Epithelial cell of proximal tubule (primary cell): ENCODE measurements at regions not wholly inside any gene's neighbourhood (a gene's known extent, or its start where the extent isn't known, plus 50 kb on each side); places are given as distances from the start of the nearest gene placed in this dataset.
"Not testable (repeated sequence)": the region's sequence is repeated elsewhere in the genome, so short reads cannot be mapped to it uniquely, and the experiment has no call there.

Experiments used
- DNase-seq: peaks from one replicate; pipeline ENCODE4 v3.0.0-alpha.2; 2011; ENCODE audit warnings: low read depth
- H3K4me3 ChIP-seq: 2 replicates; pipeline ENCODE4 v1.5.1; 2011; ENCODE audit warnings: low read depth, mild to moderate bottlenecking, low read length
- CTCF ChIP-seq: conservative IDR thresholded peaks from 2 replicates; pipeline ENCODE4 v1.5.1; 2012; ENCODE audit warnings: low read depth, mild to moderate bottlenecking, low read length

- no peak overlapping the region for H3K4me3 ChIP-seq
- DNase-seq = no peak
- no peak for TF ChIP-seq CTCF
Measured at GRCh38 chrX:155747520-155747919, 133.6 kb upstream of the VAMP7 start.

GRCh38 chrX:155745792-155746191, 133.0 kb upstream of the TMLHE start:
- H3K4me3 ChIP-seq = no peak overlapping the region
- DNase-seq = no peak
- no peak for TF ChIP-seq CTCF

DNA sequence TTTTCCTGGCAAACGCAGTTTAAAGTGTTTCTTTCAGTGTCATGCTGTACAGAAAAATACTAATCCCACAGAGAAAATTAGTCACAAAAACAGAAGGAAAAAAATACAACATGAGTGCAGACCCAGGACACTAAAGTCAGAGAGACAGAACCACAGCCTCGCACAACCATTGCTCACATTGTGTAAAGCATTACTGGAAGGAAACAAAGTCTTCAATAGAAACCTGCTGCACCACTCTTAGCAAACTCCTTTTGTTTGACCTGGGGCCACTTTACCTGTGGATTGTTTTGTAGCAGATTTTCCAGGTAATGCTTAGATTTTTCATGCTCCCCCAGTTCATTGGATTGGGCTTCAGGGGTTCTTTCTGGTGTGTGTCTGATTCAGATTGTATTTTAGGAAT, 131.8 kb upstream of the TMLHE start:
- no peak overlapping the region for H3K4me3 ChIP-seq
- no peak for TF ChIP-seq CTCF
- DNase-seq = no peak

DNA sequence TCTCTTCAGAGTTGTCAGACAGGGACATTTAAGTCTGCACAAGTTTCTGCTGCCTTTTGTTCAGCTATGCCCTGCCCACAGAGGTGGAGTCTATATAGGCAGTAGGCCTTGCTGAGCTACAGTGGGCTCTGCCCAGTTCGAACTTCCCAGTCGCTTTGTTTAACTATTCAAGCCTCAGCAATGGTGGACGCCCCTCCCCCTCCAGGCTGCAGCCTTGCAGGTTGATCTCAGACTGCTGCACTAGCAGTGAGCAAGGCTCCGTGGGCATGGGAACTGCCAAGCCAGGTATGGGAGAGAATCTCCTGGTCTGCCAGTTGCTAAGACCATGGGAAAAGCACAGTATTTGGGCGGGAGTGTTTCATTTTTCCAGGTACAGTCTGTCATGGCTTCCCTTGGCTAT, 115.6 kb upstream of the TMLHE start:
- DNase-seq, H3K4me3 ChIP-seq: not testable (repeated sequence)

GRCh38 chrX:155718972-155719586, 106.3 kb upstream of the TMLHE start:
- no peak overlapping the region for H3K4me3 ChIP-seq
- no peak for DNase-seq
- no peak for TF ChIP-seq CTCF

GRCh38 chrX:155715141-155715540, 102.4 kb upstream of the TMLHE start:
- DNase-seq = no peak
- H3K4me3 ChIP-seq = no peak overlapping the region
- no peak for TF ChIP-seq CTCF

GRCh38 chrX:155695419-155695818, 82.7 kb upstream of the TMLHE start:
- no peak for TF ChIP-seq CTCF
- no peak for DNase-seq
- H3K4me3 ChIP-seq = no peak overlapping the region

DNA sequence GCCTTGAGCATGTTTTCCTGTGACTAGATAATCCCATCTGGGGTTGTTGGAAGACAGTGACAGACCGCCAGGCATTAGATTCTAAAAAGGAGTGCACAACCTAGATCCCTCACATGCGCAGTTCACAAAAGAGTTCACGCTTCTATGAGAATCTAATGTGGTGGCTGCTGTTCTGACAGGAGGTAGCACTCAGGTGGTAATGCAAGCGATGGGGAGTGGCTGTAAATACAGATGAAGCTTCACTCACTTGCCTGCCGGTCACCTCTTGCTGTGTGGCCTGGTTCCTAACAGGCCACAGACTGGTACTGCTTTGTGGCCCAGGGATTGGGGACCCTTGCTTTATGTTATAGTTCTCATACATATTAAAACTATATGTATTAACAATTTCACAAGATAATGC, 81.9 kb upstream of the TMLHE start:
- no peak for TF ChIP-seq CTCF
- H3K4me3 ChIP-seq = no peak overlapping the region
- DNase-seq = no peak
